OCI-LY3 (cell line): ENCODE measurements at regions not wholly inside any gene's neighbourhood (a gene's known extent, or its start where the extent isn't known, plus 50 kb on each side); places are given as distances from the start of the nearest gene placed in this dataset.
A peak's percentile ranks its signal among the peaks of the same experiment; 100 is the strongest.

ENCODE experiments used
- H2AFZ ChIP-seq: fragments of 200-600, 300-600 bp; shearing (Covaris generic); 2 replicates; pipeline ENCODE4 v1.6.0; 2014; ENCODE audit warnings: antibody characterized with exemption, low read depth, low read length
- H3K27ac ChIP-seq: fragments of 200-600, 300-600 bp; sonication (generic); 2 replicates; pipeline ENCODE4 v1.5.1; 2014; ENCODE audit warnings: mild to moderate bottlenecking, low read length, moderate library complexity, mixed read lengths
- H3K27me3 ChIP-seq: fragments of 200-600, 300-600 bp; sonication (generic); 2 replicates; pipeline ENCODE4 v1.6.1; 2014; ENCODE audit warnings: low read depth, low read length, mixed read lengths
- H3K36me3 ChIP-seq: fragments of 200-600, 300-600 bp; sonication (generic); replicated peaks from 2 replicates; pipeline ENCODE3; 2014; ENCODE audit warnings: low read depth, low read length, mixed read lengths
- H3K4me1 ChIP-seq: fragments of 300-600, 200-600 bp; sonication (generic); 2 replicates; pipeline ENCODE4 v1.6.1; 2014; ENCODE audit warnings: low read length, mixed read lengths
- H3K4me2 ChIP-seq: fragments of 200-600, 300-600 bp; sonication (generic); 2 replicates; pipeline ENCODE4 v1.6.1; 2014; ENCODE audit warnings: low read length, mixed read lengths
- H3K4me3 ChIP-seq: fragments of 300-600, 200-600 bp; sonication (generic); 2 replicates; pipeline ENCODE4 v1.5.1; 2014; ENCODE audit warnings: antibody characterized with exemption, mild to moderate bottlenecking, low read length, moderate library complexity
- H3K79me2 ChIP-seq: fragments of 300-600, 200-600 bp; shearing (Covaris generic); 2 replicates; pipeline ENCODE4 v1.6.1; 2014; ENCODE audit warnings: mild to moderate bottlenecking, low read length, mixed read lengths
- H3K9ac ChIP-seq: fragments of 300-600, 200-600 bp; shearing (Covaris generic); 2 replicates; pipeline ENCODE4 v1.6.0; 2014; ENCODE audit warnings: mild to moderate bottlenecking, low read length, moderate library complexity
- H3K9me3 ChIP-seq: fragments of 200-600, 300-600 bp; shearing (Covaris generic); 2 replicates; pipeline ENCODE4 v1.6.1; 2014; ENCODE audit warnings: low read length, mixed read lengths; ENCODE audit not compliant: insufficient read depth
- H4K20me1 ChIP-seq: fragments of 200-600, 300-600 bp; sonication (generic); 2 replicates; pipeline ENCODE4 v1.6.1; 2016; ENCODE audit warnings: low read length, mixed read lengths; ENCODE audit not compliant: insufficient read depth
- CTCF ChIP-seq: fragments of 200-600, 300-600 bp; sonication (generic); IDR thresholded peaks from 2 replicates; pipeline ENCODE4 v1.5.1; 2014; ENCODE audit warnings: antibody characterized with exemption, low read length, low read depth
- EZH2phosphoT487 ChIP-seq: fragments of 200-600 bp; shearing (Covaris generic); IDR thresholded peaks from 2 replicates; pipeline ENCODE4 v1.6.1; 2018; ENCODE audit warnings: antibody characterized with exemption, mixed run types, low read depth

GRCh38 chr5:36457511-36458270, 148.7 kb upstream of the SLC1A3 start:
- Histone ChIP-seq H4K20me1 (no peaks in the 10 kb centered on the region), H3K4me2 (no peak overlapping the region), H3K4me3 (no peak overlapping the region), H3K4me1 (0 out of 2 replicates have a peak, but pooled peaks cover 3% of the 10 kb centered on the region), H3K79me2 (no peaks in the 10 kb centered on the region), H3K9ac (no peak overlapping the region), H2AFZ (no peak overlapping the region), H3K27me3 (no peaks in the 10 kb centered on the region), H3K27ac (no peak overlapping the region), H3K36me3 (no peaks in the 10 kb centered on the region), H3K9me3 (no peaks in the 10 kb centered on the region)
- TF ChIP-seq EZH2phosphoT487 (no peak), CTCF (no peak)

- H3K9me3 ChIP-seq = no peaks in the 10 kb centered on the region
- H2AFZ ChIP-seq = no peak overlapping the region
- TF ChIP-seq CTCF (no peak), EZH2phosphoT487 (no peak)
- H3K27me3 ChIP-seq = no peaks in the 10 kb centered on the region
- no peaks in the 10 kb centered on the region for H3K36me3 ChIP-seq
- H3K9ac ChIP-seq = no peak overlapping the region
- H3K4me3 ChIP-seq = no peak overlapping the region
- no peak overlapping the region for H3K27ac ChIP-seq
- H3K79me2 ChIP-seq = no peaks in the 10 kb centered on the region
- H3K4me1 ChIP-seq = 0 out of 2 replicates have a peak, but pooled peaks cover 3% of the 10 kb centered on the region
- H3K4me2 ChIP-seq = no peak overlapping the region
- H4K20me1 ChIP-seq = no peaks in the 10 kb centered on the region
Observed at GRCh38 chr5:36458746-36459145, 147.7 kb upstream of the SLC1A3 start.

GRCh38 chr5:36459176-36460135, 146.9 kb upstream of the SLC1A3 start:
- no peak overlapping the region for H3K27ac ChIP-seq
- H3K27me3 ChIP-seq = no peaks in the 10 kb centered on the region
- H3K79me2 ChIP-seq = no peaks in the 10 kb centered on the region
- TF ChIP-seq CTCF (peak; percentile 32), EZH2phosphoT487 (no peak)
- H3K4me2 ChIP-seq = no peak overlapping the region
- no peak overlapping the region for H2AFZ ChIP-seq
- no peak overlapping the region for H3K9ac ChIP-seq
- no peaks in the 10 kb centered on the region for H3K9me3 ChIP-seq
- 0 out of 2 replicates have a peak, but pooled peaks cover 3% of the 10 kb centered on the region for H3K4me1 ChIP-seq
- H3K36me3 ChIP-seq = no peaks in the 10 kb centered on the region
- no peaks in the 10 kb centered on the region for H4K20me1 ChIP-seq
- no peak overlapping the region for H3K4me3 ChIP-seq
